ENCODE measurements at regions not wholly inside any gene's neighbourhood (a gene's known extent, or its start where the extent isn't known, plus 50 kb on each side); places are given as distances from the start of the nearest gene placed in this dataset.
"Not testable (repeated sequence)": the region's sequence is repeated elsewhere in the genome, so short reads cannot be mapped to it uniquely, and the experiment has no call there.

DNA sequence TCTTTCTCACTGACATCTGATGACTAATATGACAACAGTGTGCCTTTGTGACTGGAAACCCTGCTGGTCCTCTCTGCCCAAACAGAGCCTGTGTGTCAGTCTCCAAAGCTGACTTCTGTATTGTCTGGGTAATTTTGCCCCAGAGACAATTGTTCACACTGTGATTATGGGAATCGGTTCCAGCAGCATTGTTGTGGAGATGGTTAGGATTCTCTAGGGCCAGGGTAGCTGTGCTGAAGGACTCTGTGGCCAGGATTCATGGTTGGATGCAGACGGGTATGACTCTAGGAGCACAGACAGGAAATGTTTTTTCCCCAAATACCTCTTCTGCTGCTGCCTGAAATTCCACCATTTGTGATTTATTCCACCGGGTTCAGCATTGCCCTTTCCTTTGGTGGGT is 57.5 kb upstream of the ITGA11 start:
- Histone ChIP-seq H3K9ac (ENCODE audit: low read length) (no peak overlapping the region), H3K27ac (ENCODE audit: low read length) (no peak overlapping the region), H3K4me1 (ENCODE audit: low read length) (no peaks in the 10 kb centered on the region), H4K20me1 (ENCODE audit: insufficient read depth, low read depth, low read length) (no peaks in the 10 kb centered on the region), H3K9me3 (ENCODE audit: low read length) (no peaks in the 10 kb centered on the region), H3K4me2 (ENCODE audit: low read depth, low read length, poor library complexity, severe bottlenecking) (no peak overlapping the region), H3K79me2 (ENCODE audit: low read length) (no peaks in the 10 kb centered on the region), H3K9me2 (replicated peaks; ENCODE audit: insufficient read depth, low read length) (no peaks in the 10 kb centered on the region), H3K36me3 (ENCODE audit: insufficient read depth, low read length) (no peaks in the 10 kb centered on the region), H3K27me3 (ENCODE audit: low read length) (no peaks in the 10 kb centered on the region; the same call in 1 of the 2 replicates), H3K4me3 (ENCODE audit: low read length) (no peak overlapping the region), H2AFZ (ENCODE audit: low read length) (no peak overlapping the region)
- DNase-seq = no peak

- Histone ChIP-seq H3K9me2 (replicated peaks; ENCODE audit: insufficient read depth, low read length) (no peaks in the 10 kb centered on the region), H3K9me3 (ENCODE audit: low read length) (no peaks in the 10 kb centered on the region), H3K27ac (ENCODE audit: low read length) (no peak overlapping the region), H3K4me3 (ENCODE audit: low read length) (no peak overlapping the region), H3K4me2 (ENCODE audit: low read depth, low read length, poor library complexity, severe bottlenecking) (no peak overlapping the region), H4K20me1 (ENCODE audit: insufficient read depth, low read depth, low read length) (no peaks in the 10 kb centered on the region), H3K27me3 (ENCODE audit: low read length) (no peaks in the 10 kb centered on the region; the same call in 1 of the 2 replicates), H3K9ac (ENCODE audit: low read length) (no peak overlapping the region), H3K4me1 (ENCODE audit: low read length) (no peaks in the 10 kb centered on the region), H3K79me2 (ENCODE audit: low read length) (no peaks in the 10 kb centered on the region), H3K36me3 (ENCODE audit: insufficient read depth, low read length) (no peaks in the 10 kb centered on the region), H2AFZ (ENCODE audit: low read length) (no peak overlapping the region)
- DNase-seq = no peak
Measured at GRCh38 chr15:68491415-68492106, 59.6 kb upstream of the ITGA11 start.

DNA sequence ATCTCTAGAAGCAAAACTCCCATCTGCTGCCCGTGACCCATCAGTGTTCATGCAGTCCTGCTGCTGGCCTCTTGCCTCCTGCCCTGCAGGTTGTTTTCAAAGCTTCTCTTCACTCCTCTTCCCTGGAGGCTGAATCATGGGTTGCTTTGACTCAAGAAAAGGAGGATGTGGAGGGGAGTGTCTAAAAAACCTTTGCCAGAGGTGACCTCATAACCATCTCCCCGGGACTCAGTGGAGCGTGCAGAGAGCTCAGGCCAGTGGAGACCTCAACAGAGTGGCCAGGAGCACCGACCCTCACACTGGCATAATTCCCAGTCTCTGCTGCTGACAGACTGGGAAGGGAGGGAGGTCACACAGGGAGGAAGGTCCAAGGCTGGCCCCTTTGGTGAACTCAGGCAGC is 60.9 kb upstream of the ITGA11 start:
- H3K4me3 ChIP-seq (ENCODE audit: low read length) = no peak overlapping the region
- H3K27ac ChIP-seq (ENCODE audit: low read length) = no peak overlapping the region
- H3K79me2 ChIP-seq (ENCODE audit: low read length) = no peaks in the 10 kb centered on the region
- DNase-seq = no peak
- no peaks in the 10 kb centered on the region for H3K4me1 ChIP-seq (ENCODE audit: low read length)
- H3K9me3 ChIP-seq (ENCODE audit: low read length) = no peaks in the 10 kb centered on the region
- no peaks in the 10 kb centered on the region for H3K36me3 ChIP-seq (ENCODE audit: insufficient read depth, low read length)
- H2AFZ ChIP-seq (ENCODE audit: low read length) = no peak overlapping the region
- H3K4me2 ChIP-seq (ENCODE audit: low read depth, low read length, poor library complexity, severe bottlenecking) = no peak overlapping the region
- H3K9me2 ChIP-seq (replicated peaks; ENCODE audit: insufficient read depth, low read length) = no peaks in the 10 kb centered on the region
- H3K27me3 ChIP-seq (ENCODE audit: low read length) = no peaks in the 10 kb centered on the region; the same call in 1 of the 2 replicates
- no peak overlapping the region for H3K9ac ChIP-seq (ENCODE audit: low read length)
- no peaks in the 10 kb centered on the region for H4K20me1 ChIP-seq (ENCODE audit: insufficient read depth, low read depth, low read length)

- Histone ChIP-seq H4K20me1 (ENCODE audit: insufficient read depth, low read depth, low read length) (no peaks in the 10 kb centered on the region), H2AFZ (ENCODE audit: low read length) (no peak overlapping the region), H3K9me3 (ENCODE audit: low read length) (no peaks in the 10 kb centered on the region), H3K79me2 (ENCODE audit: low read length) (no peaks in the 10 kb centered on the region), H3K27ac (ENCODE audit: low read length) (no peak overlapping the region), H3K9ac (ENCODE audit: low read length) (no peak overlapping the region), H3K4me3 (ENCODE audit: low read length) (no peak overlapping the region), H3K4me1 (ENCODE audit: low read length) (no peaks in the 10 kb centered on the region), H3K9me2 (replicated peaks; ENCODE audit: insufficient read depth, low read length) (no peaks in the 10 kb centered on the region), H3K4me2 (ENCODE audit: low read depth, low read length, poor library complexity, severe bottlenecking) (no peak overlapping the region), H3K36me3 (ENCODE audit: insufficient read depth, low read length) (no peaks in the 10 kb centered on the region), H3K27me3 (ENCODE audit: low read length) (no peaks in the 10 kb centered on the region; the same call in 1 of the 2 replicates)
- no peak for DNase-seq
Measured at GRCh38 chr15:68493629-68494028, 61.7 kb upstream of the ITGA11 start.

GRCh38 chr15:68494573-68495110 is 62.7 kb upstream of the ITGA11 start:
- Histone ChIP-seq H2AFZ (ENCODE audit: low read length) (no peak overlapping the region), H3K27me3 (ENCODE audit: low read length) (no peaks in the 10 kb centered on the region; the same call in 1 of the 2 replicates), H3K4me3 (ENCODE audit: low read length) (no peak overlapping the region), H3K9ac (ENCODE audit: low read length) (no peak overlapping the region), H3K27ac (ENCODE audit: low read length) (no peak overlapping the region), H3K79me2 (ENCODE audit: low read length) (no peaks in the 10 kb centered on the region), H3K36me3 (ENCODE audit: insufficient read depth, low read length) (no peaks in the 10 kb centered on the region), H4K20me1 (ENCODE audit: insufficient read depth, low read depth, low read length) (no peaks in the 10 kb centered on the region), H3K9me2 (replicated peaks; ENCODE audit: insufficient read depth, low read length) (no peaks in the 10 kb centered on the region), H3K4me1 (ENCODE audit: low read length) (no peaks in the 10 kb centered on the region), H3K9me3 (ENCODE audit: low read length) (no peaks in the 10 kb centered on the region), H3K4me2 (ENCODE audit: low read depth, low read length, poor library complexity, severe bottlenecking) (no peak overlapping the region)
- no peak for DNase-seq

GRCh38 chr15:68495221-68495950 is 63.4 kb upstream of the ITGA11 start:
- H3K36me3 ChIP-seq (ENCODE audit: insufficient read depth, low read length) = no peaks in the 10 kb centered on the region
- H3K79me2 ChIP-seq (ENCODE audit: low read length) = no peaks in the 10 kb centered on the region
- no peaks in the 10 kb centered on the region for H3K9me3 ChIP-seq (ENCODE audit: low read length)
- no peak overlapping the region for H3K27ac ChIP-seq (ENCODE audit: low read length)
- H3K27me3 ChIP-seq (ENCODE audit: low read length) = no peaks in the 10 kb centered on the region; the same call in 1 of the 2 replicates
- H3K4me3 ChIP-seq (ENCODE audit: low read length) = no peak overlapping the region
- H2AFZ ChIP-seq (ENCODE audit: low read length) = no peak overlapping the region
- no peaks in the 10 kb centered on the region for H4K20me1 ChIP-seq (ENCODE audit: insufficient read depth, low read depth, low read length)
- no peak overlapping the region for H3K9ac ChIP-seq (ENCODE audit: low read length)
- no peak for DNase-seq
- no peak overlapping the region for H3K4me2 ChIP-seq (ENCODE audit: low read depth, low read length, poor library complexity, severe bottlenecking)
- no peaks in the 10 kb centered on the region for H3K9me2 ChIP-seq (replicated peaks; ENCODE audit: insufficient read depth, low read length)
- no peaks in the 10 kb centered on the region for H3K4me1 ChIP-seq (ENCODE audit: low read length)

DNA sequence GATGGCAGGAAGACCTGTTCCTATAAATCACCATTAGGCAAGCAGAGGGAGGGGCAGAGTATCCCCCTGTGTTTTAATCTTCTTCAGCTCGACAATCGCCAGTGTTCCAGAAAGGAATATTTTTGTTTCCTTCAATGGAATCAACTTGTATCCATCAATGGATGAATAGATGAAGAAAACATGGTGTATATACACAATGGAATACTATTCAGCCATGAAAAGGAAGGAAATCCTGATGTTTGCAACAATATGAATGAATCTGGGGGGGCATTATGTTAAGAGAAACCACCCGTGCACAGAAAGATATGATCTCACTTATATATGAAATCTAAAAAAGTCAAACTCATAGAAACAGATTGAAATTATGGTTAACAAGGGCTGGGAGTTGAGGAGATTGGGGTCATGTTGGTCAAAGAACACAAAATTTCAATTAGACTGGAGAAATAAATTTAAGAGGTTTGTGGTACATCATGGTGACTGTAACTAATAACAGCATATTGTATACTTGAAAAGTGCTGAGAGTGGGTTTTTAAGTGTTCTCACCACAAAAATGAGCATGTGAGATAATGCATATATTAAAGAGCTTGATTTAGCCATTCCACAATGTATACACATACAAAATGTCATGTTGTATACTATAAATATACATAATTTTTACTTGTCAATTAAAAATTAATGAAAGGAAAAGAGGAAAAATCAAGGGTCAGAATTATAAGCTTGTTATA is 64.2 kb upstream of the ITGA11 start:
- no peak overlapping the region for H3K9ac ChIP-seq (ENCODE audit: low read length)
- H3K9me3 ChIP-seq (ENCODE audit: low read length) = no peaks in the 10 kb centered on the region
- H3K4me1 ChIP-seq (ENCODE audit: low read length) = no peaks in the 10 kb centered on the region
- no peaks in the 10 kb centered on the region for H3K9me2 ChIP-seq (replicated peaks; ENCODE audit: insufficient read depth, low read length)
- H3K79me2 ChIP-seq (ENCODE audit: low read length) = no peaks in the 10 kb centered on the region
- no peak overlapping the region for H3K4me2 ChIP-seq (ENCODE audit: low read depth, low read length, poor library complexity, severe bottlenecking)
- H3K27ac ChIP-seq (ENCODE audit: low read length) = no peak overlapping the region
- H2AFZ ChIP-seq (ENCODE audit: low read length) = no peak overlapping the region
- no peak overlapping the region for H3K4me3 ChIP-seq (ENCODE audit: low read length)
- H3K36me3 ChIP-seq (ENCODE audit: insufficient read depth, low read length) = no peaks in the 10 kb centered on the region
- no peaks in the 10 kb centered on the region for H4K20me1 ChIP-seq (ENCODE audit: insufficient read depth, low read depth, low read length)
- no peak for DNase-seq
- no peaks in the 10 kb centered on the region; the same call in 1 of the 2 replicates for H3K27me3 ChIP-seq (ENCODE audit: low read length)

GRCh38 chr15:68496751-68497150 is 64.8 kb upstream of the ITGA11 start:
- H3K9me3 ChIP-seq (ENCODE audit: low read length); H4K20me1 ChIP-seq (ENCODE audit: insufficient read depth, low read depth, low read length); H3K4me1 ChIP-seq (ENCODE audit: low read length); H3K27ac ChIP-seq (ENCODE audit: low read length); H3K9me2 ChIP-seq (replicated peaks; ENCODE audit: insufficient read depth, low read length); H3K4me3 ChIP-seq (ENCODE audit: low read length); H3K79me2 ChIP-seq (ENCODE audit: low read length); H2AFZ ChIP-seq (ENCODE audit: low read length); H3K4me2 ChIP-seq (ENCODE audit: low read depth, low read length, poor library complexity, severe bottlenecking); H3K36me3 ChIP-seq (ENCODE audit: insufficient read depth, low read length); DNase-seq; H3K27me3 ChIP-seq (ENCODE audit: low read length); H3K9ac ChIP-seq (ENCODE audit: low read length): not testable (repeated sequence)

Measured in Karpas-422 (cell line).